Astrocyte (in vitro differentiated cells and primary cell): ENCODE measurements at regions not wholly inside any gene's neighbourhood (a gene's known extent, or its start where the extent isn't known, plus 50 kb on each side); places are given as distances from the start of the nearest gene placed in this dataset.

Experiments used
- DNase-seq: peaks from one replicate; pipeline ENCODE4 v3.0.0-alpha.2; 2010; ENCODE audit warnings: low read depth
- FAIRE-seq: peaks from 2 replicates; lab custom pipeline; 2011; peaks lifted over from hg19 to GRCh38; lab: Jason Lieb, UNC
- H2AFZ ChIP-seq: 2 replicates; pipeline ENCODE4 v1.6.0; 2012; ENCODE audit warnings: low read depth, low read length, inconsistent platforms
- H3K27ac ChIP-seq: 2 replicates; pipeline ENCODE4 v1.5.1; 2011; ENCODE audit warnings: low read depth, low read length, inconsistent platforms
- H3K27me3 ChIP-seq: 2 replicates; pipeline ENCODE4 v1.6.0; 2011; ENCODE audit warnings: low read length, inconsistent platforms; ENCODE audit not compliant: insufficient read depth
- H3K36me3 ChIP-seq: 2 replicates; pipeline ENCODE4 v1.5.1; 2011; ENCODE audit warnings: low read length, inconsistent platforms; ENCODE audit not compliant: insufficient read depth
- H3K4me1 ChIP-seq: 2 replicates; pipeline ENCODE4 v1.5.1; 2011; ENCODE audit warnings: low read length, inconsistent platforms; ENCODE audit not compliant: insufficient read depth
- H3K4me2 ChIP-seq: 2 replicates; pipeline ENCODE4 v1.6.0; 2012; ENCODE audit warnings: low read length, inconsistent platforms
- H3K4me3 ChIP-seq: 2 replicates; pipeline ENCODE4 v1.5.1; 2011; ENCODE audit warnings: low read depth, mild to moderate bottlenecking, low read length, inconsistent platforms; ENCODE audit not compliant: insufficient read depth
- H3K79me2 ChIP-seq: 2 replicates; pipeline ENCODE4 v1.6.0; 2012; ENCODE audit warnings: mild to moderate bottlenecking, low read length, inconsistent platforms; ENCODE audit not compliant: insufficient read depth
- H3K9ac ChIP-seq: 2 replicates; pipeline ENCODE4 v1.6.0; 2012; ENCODE audit warnings: mild to moderate bottlenecking, low read length, inconsistent platforms
- H3K9me3 ChIP-seq: 2 replicates; pipeline ENCODE4 v1.5.1; 2012; ENCODE audit warnings: low read depth, mild to moderate bottlenecking, low read length, inconsistent platforms; ENCODE audit not compliant: insufficient read depth
- H4K20me1 ChIP-seq: 2 replicates; pipeline ENCODE4 v1.6.0; 2012; ENCODE audit warnings: low read length, inconsistent platforms; ENCODE audit not compliant: insufficient read depth
- H3K27ac Mint-ChIP-seq: one replicate; pipeline ENCODE4 v1.8.0; 2021; ENCODE audit warnings: mild to moderate bottlenecking, mixed read lengths; ENCODE audit not compliant: unreplicated experiment
- H3K27me3 Mint-ChIP-seq: one replicate; pipeline ENCODE4 v1.8.0; 2021; ENCODE audit warnings: low read depth, mixed read lengths; ENCODE audit not compliant: unreplicated experiment
- H3K36me3 Mint-ChIP-seq: one replicate; pipeline ENCODE4 v1.8.0; 2021; ENCODE audit warnings: low read depth, mixed read lengths; ENCODE audit not compliant: unreplicated experiment
- H3K4me1 Mint-ChIP-seq: one replicate; pipeline ENCODE4 v1.8.0; 2021; ENCODE audit warnings: low read depth, mixed read lengths; ENCODE audit not compliant: unreplicated experiment
- H3K4me3 Mint-ChIP-seq: one replicate; pipeline ENCODE4 v1.8.0; 2021; ENCODE audit warnings: mild to moderate bottlenecking, moderate library complexity, mixed read lengths; ENCODE audit not compliant: unreplicated experiment
- H3K9me3 Mint-ChIP-seq: one replicate; pipeline ENCODE4 v1.8.0; 2021; ENCODE audit warnings: mild to moderate bottlenecking, mixed read lengths; ENCODE audit not compliant: unreplicated experiment
- CTCF ChIP-seq: IDR thresholded peaks from 2 replicates; pipeline ENCODE4 v1.5.1; 2011; ENCODE audit warnings: low read depth, mild to moderate bottlenecking, inconsistent platforms, low read length, moderate library complexity; ENCODE audit not compliant: insufficient read depth
- EZH2 ChIP-seq: IDR thresholded peaks from 2 replicates; pipeline ENCODE4 v1.6.1; 2012; ENCODE audit warnings: mild to moderate bottlenecking, low read length, inconsistent platforms; ENCODE audit not compliant: insufficient read depth

DNA sequence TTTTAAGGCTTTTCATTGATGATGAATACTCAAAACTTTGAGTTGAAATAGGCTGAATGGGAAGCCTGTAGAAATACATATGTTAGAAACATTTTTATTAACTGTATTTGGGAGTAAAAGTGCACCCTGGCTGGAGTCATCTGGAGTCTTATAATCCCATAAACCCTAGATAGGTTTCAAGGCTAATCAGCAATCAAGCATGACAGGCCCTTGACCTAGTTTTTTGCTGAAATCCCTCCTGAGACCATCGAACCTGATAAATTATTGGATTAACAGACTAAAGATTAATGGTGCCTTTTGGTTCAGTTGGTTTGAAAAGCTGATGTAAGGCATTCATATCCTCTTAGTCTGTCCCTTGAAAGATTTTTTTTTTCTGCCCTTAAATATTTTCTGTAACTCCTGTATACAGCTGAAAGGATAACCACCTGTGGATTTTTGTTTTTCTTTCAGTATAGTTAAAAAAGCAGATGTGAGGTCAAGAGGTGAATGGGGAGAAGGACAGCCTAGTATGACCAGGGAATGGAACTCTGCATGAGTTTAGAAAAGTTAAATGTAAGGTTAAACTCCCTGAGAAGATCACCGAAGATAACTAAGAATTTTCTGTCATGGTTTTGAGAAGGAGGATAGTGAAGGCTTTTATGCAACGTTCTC is 69.4 kb upstream of the STXBP5L start:
- peaks cover 2% of the 10 kb centered on the region for H3K4me1 Mint-ChIP-seq
- FAIRE-seq (no peak), DNase-seq (no peak)
- H3K36me3 Mint-ChIP-seq: no peaks in the 10 kb centered on the region
- Histone ChIP-seq H3K79me2 (no peaks in the 10 kb centered on the region), H3K4me3 (no peak overlapping the region), H4K20me1 (no peaks in the 10 kb centered on the region), H3K4me2 (no peak overlapping the region), H3K27ac (no peak overlapping the region), H3K4me1 (no peaks in the 10 kb centered on the region), H3K27me3 (no peaks in the 10 kb centered on the region), H2AFZ (no peak overlapping the region), H3K36me3 (no peaks in the 10 kb centered on the region), H3K9ac (no peak overlapping the region), H3K9me3 (no peaks in the 10 kb centered on the region)
- no peaks in the 10 kb centered on the region for H3K9me3 Mint-ChIP-seq
- H3K27me3 Mint-ChIP-seq: no peaks in the 10 kb centered on the region
- no peak overlapping the region for H3K27ac Mint-ChIP-seq
- no peak overlapping the region for H3K4me3 Mint-ChIP-seq
- TF ChIP-seq EZH2 (no peak), CTCF (no peak)

- Mint-ChIP-seq H3K27me3 (no peaks in the 10 kb centered on the region), H3K9me3 (no peaks in the 10 kb centered on the region)
- no peak for FAIRE-seq
These were observed 68.9 kb upstream of the STXBP5L start for GRCh38 chr3:120839120-120839519.

More at GRCh38 chr3:120839120-120839519, 68.9 kb upstream of the STXBP5L start:
- H3K27ac Mint-ChIP-seq: no peak overlapping the region
- Histone ChIP-seq H3K27ac (no peak overlapping the region), H2AFZ (no peak overlapping the region), H4K20me1 (no peaks in the 10 kb centered on the region), H3K9me3 (no peaks in the 10 kb centered on the region), H3K4me2 (no peak overlapping the region), H3K27me3 (no peaks in the 10 kb centered on the region), H3K4me3 (no peak overlapping the region), H3K9ac (no peak overlapping the region), H3K4me1 (no peaks in the 10 kb centered on the region), H3K79me2 (no peaks in the 10 kb centered on the region), H3K36me3 (no peaks in the 10 kb centered on the region)
- H3K4me1 Mint-ChIP-seq: peaks cover 2% of the 10 kb centered on the region
- TF ChIP-seq EZH2 (no peak), CTCF (no peak)
- no peak for DNase-seq
- no peaks in the 10 kb centered on the region for H3K36me3 Mint-ChIP-seq
- no peak overlapping the region for H3K4me3 Mint-ChIP-seq
